HG03139 (cell line): ENCODE measurements at regions not wholly inside any gene's neighbourhood (a gene's known extent, or its start where the extent isn't known, plus 50 kb on each side); places are given as distances from the start of the nearest gene placed in this dataset.
"Not testable (repeated sequence)": the region's sequence is repeated elsewhere in the genome, so short reads cannot be mapped to it uniquely, and the experiment has no call there.

Experiments used
- ATAC-seq: cut with Tn5 transposase; IDR thresholded peaks from one replicate; pipeline ENCODE4 v1.9.1; 2021; ENCODE audit not compliant: unreplicated experiment

- ATAC-seq: no peak
Observed at GRCh38 chr1:80624682-80625081, 1176.1 kb upstream of the ADGRL2 start.

DNA sequence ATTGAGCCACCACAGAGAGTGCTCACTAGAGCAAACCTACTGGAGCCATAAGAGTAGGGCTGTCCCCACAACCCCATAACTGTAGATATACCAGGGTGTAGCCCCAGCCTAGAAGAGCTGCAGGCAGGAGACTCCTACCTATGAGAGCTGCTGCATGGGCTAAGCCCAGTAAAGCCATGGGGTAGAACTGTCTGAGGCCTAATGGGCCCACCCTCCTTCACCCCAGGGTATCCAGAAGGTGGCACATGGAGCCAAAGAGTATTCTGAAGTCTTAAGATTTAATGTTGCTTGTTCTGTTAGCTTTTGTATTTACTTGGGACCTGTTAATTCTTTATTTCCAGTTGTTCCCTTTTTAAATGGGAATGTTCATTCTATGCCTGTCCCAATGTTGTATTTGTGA is 1193.7 kb upstream of the ADGRL2 start:
- ATAC-seq: no peak

DNA sequence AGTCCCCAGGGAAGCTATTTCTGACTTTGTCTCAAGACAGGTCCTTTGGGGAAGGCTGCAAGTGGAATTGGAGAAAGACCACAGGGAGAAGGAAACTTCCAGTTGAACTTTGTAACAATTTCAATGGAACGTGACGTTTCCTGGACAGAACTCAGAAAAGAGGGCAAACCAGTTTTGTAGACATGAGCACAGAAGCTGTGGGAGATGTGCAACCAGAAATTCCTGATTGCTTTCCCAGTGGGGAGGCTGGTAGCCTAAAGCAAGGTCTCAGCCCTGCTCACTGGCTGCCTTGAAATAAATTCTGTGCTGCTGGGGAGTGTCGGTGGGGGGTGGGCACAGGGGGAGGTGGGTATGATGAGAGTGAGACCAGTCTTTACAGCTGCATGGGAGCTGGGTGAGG is 1206.7 kb upstream of the ADGRL2 start:
- no peak for ATAC-seq

DNA sequence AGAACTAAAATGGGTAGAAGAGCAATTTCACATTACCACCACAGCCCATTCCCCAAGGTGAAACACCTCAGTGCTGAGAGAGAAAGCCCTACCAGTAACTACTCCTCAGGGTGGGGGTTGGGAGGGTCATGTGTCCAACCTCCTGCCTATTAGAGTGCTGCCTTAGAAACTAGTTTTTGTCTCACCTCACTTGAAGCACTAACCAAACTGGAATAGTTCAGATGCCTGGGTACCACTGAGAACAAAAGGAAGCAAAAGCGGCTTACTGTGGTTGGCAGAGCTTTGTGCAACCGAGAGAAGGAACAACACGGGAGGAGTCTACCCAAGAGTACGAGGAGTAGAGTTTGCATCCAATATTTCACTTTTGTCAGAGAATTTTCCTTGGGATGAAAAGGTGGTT is 1207.5 kb upstream of the ADGRL2 start:
- no peak for ATAC-seq

DNA sequence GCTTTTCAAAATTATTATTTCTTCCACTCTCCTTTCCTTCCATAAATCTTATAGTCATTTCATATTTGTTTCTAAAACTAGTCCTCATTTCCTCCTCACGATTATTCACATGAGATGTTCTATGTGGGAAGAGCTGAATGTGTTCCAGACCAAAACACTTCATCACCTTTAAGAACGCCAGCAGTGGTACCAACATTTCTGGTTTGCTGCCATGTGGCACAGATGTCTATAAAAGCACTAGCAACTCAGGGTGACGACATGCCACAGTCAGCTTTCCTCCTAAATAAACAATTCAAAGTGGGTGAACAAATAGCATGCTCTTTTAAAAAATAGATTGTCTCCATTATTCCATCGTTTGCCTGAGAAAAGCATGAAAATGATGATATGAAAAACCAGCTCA is 1217.8 kb upstream of the ADGRL2 start:
- no peak for ATAC-seq

DNA sequence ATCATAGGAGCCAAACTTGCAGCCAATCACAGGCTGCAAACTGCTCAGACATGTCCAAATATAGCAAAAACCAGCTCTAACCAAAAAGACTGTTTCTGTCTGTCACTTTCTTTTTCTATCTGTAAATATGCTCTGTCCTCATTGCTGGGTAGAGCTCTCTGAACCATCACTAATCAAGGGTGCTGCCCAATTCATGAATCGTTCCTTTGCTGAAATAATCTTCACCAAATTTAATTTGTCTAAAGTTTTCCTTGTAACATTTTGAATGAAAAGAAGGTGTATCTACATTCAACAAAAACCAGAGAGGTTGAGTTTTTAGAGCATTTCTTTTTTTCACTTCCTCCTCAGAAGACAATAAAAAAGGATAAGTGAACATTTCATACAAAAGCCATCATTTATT is 1221.7 kb upstream of the ADGRL2 start:
- no peak for ATAC-seq

- ATAC-seq: no peak
Observed at GRCh38 chr1:80566867-80567266, 1233.9 kb upstream of the ADGRL2 start.

DNA sequence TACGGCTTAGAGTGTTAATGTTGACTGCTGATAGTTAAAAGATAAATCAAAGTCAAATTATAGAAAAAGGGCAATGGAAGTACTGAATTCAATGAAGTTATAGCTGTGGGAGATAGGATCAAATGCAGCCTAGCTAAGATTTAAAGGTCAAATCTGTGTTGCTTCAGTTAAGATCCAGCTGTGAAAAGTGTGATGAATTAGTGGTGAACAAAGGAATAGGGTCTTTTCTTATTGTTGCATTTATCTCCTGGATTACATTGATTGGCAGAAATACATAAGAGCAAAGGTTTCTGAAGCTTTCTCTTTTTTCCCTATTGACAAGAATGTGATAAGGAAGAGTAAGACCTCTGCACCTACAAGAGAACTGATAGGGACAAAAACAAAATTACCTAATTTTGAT is 1234.6 kb upstream of the ADGRL2 start:
- ATAC-seq: no peak

GRCh38 chr1:80565406-80565805 is 1235.3 kb upstream of the ADGRL2 start:
- no peak for ATAC-seq

GRCh38 chr1:80542231-80542630 is 1258.5 kb upstream of the ADGRL2 start:
- ATAC-seq: no peak

DNA sequence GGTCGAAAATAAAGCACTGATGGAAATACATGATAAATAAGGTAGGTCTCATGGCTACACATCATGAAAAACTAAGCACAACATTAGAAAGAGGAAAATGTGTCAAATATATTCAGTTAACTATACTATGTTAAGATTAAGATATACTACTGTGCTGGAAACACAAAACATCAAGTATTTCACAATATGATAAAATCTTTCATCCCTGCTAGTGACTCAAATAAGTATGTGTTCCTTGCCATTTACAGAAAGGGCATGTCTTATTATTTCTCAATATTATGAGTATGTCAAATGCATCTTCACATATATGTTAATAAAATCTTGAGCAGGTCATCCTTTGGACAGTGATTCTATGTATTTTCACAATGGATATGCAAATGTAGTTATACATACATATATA is 1260.1 kb upstream of the ADGRL2 start:
- no peak for ATAC-seq

GRCh38 chr1:80540149-80540548 is 1260.6 kb upstream of the ADGRL2 start:
- no peak for ATAC-seq

DNA sequence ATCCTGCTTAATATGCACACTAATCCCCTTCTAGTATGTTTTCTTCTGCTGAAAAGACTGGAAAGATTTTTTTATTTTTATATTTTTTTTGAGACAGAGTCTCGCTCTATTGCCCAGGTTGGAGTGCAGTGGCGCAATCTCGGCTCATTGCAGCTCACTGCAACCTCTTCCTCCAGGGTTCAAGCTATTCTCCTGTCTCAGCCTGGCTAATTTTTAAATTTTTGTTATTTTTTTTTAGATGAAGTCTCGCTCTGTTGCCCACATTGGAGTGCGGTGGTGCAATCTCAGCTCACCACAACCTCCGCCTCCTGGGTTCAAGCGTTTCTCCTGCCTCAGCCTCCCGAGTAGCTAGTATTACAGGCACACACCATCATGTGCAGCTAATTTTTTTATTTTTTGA is 1261.4 kb upstream of the ADGRL2 start:
- ATAC-seq: not testable (repeated sequence)

DNA sequence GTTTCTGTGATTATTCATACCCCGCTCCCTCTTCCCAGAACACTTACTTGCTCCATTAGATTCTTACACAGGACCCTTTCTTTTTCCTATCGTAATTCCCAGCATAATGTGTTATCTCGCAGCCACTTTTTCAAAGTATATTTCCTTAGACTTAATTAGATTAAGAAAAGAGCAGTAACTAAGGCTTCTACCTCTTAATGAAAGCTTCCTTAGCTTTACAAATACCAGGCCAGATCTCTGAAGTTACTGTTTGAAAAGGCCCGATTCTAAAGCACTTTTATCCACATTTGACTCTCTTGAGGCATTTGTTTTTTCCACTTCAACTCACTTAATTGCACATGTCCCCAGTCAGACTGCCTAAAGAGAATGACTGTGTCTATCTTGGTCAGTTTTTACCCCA is 1264.3 kb upstream of the ADGRL2 start:
- ATAC-seq: no peak

DNA sequence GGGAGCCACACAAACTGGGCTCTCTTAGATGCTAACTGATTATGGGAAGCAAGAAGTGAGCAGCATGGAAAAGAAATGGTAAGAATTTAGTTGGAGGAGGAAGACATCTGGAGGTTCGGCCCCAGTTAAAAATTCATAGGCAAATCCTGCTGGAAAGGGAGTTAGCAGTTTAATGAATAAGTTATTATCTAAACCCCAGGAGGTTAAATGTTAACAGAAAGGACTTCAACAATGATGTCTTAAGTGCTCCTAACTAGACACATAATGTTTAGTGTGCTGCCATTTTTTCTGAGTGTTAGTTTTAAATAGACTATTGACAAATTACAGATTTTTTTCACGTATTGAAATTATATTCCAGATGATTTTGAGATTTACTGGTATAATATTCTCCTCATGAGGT is 1265.3 kb upstream of the ADGRL2 start:
- ATAC-seq: no peak

DNA sequence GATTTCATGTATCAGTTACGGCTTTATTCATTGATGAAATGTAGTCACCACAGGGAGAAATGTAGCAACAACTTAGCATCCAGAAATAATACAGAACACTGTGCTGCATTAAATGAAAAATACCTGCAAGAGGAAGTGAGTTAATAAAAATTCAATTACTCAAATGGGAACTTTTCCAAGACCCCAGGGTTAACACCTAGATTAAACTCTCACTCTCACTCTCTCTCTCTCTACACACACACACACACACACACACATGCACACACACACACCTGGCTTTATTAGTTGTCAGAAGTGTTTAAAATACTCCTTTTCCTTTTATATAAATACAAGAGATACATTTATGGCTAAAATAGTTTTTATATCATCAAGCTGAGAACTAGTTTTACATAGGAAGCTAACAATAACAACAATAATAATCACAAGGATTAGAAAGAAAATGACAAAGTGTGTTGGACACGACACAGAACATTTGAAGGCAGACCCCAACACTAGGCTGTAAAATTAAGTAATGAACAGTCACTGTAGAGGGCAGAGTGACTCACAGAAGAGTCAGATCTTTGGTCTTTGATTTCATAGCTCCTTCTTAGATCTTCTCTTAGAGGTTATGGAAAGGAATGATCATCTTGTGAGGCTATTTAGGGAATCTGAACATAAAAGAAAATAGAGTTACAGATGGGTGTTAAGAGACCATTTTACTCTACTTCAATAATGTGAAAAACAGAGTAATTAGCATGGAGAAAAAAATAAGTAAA is 1266.0 kb upstream of the ADGRL2 start:
- no peak for ATAC-seq

DNA sequence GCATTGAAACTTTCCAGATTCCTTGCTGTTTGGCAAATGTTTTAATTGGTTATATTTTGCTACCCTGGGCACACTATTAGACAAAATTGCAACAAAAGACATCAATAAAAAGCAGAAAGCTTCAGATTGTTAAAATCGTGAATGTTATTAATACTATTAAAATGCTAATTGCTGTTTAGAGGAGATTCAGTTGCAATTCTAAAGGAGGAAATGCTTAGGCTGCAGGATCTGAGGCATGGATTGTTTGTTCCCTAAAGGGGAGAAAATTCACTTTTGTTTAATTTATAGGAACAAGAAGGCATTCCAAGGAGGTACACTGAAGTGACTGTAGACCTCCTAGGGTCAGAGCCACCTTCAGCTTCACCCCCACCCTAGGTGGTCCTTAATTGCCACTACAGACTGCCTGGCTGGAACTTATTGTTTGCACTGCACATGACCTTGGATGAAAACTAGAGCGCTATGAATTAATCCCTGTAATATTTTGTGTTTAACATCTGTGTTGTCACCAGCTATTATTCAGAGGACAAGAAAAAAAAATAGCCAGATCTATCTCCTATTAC is 1266.9 kb upstream of the ADGRL2 start:
- ATAC-seq: no peak

DNA sequence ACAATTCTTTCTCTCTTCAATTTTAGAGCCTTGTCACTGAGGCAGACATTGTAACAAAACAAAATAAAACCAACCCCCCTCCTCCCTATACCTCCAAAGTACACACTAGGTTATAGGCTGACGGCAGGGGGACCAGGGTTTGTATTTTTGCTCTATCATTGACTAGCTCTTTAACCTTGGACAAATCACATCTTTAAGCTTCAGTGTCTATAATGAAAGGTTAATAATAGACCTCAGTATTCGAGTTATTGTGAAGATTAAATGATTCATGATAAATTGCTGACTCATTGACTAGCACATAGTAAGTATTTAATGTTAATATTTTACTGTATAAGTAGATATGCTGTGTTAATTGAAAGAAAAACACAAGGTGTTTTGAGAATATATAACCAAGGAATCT is 1267.6 kb upstream of the ADGRL2 start:
- ATAC-seq: no peak

DNA sequence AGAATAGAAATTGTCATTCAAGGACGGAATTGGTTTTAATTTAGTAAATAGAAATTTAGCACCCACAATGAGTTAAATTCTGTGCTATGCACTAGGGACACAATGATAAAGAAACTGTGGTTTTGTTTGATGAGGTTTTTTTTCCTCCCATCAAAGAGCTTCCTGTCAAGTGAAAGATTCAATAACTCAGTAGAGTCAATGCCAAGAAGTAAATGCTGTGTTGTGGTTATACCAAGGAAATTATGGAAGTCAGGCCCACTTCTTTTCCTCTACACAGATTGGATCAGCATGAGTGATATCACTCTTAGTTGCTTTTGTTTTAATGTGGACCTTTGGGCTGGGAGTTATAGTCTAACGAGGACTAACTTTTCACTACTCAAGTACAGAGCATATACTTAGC is 1269.6 kb upstream of the ADGRL2 start:
- no peak for ATAC-seq

GRCh38 chr1:80529546-80529945 is 1271.2 kb upstream of the ADGRL2 start:
- ATAC-seq: no peak

DNA sequence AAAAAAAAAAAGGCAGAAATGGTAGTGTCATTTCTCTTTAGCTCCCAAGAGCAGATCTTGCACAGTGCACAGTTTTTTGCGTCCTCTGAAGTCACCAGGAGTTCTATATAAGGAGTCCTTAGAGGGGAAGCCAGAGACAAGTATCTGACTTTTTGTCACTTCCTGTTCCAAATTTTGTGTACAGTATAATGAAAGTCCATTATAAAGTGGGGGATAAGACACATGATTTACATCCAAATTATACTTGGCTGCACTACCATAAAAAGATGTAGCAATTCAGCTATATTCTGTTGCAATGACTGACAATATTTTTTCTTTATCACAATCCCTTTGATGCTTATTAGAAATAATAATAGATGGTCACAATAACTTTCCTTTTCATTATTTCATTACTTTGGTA is 1276.9 kb upstream of the ADGRL2 start:
- no peak for ATAC-seq

GRCh38 chr1:80523071-80523470 is 1277.7 kb upstream of the ADGRL2 start:
- not testable (repeated sequence) for ATAC-seq

GRCh38 chr1:80520949-80521348 is 1279.8 kb upstream of the ADGRL2 start:
- no peak for ATAC-seq
